GM23338 (cell line): ENCODE measurements at regions not wholly inside any gene's neighbourhood (a gene's known extent, or its start where the extent isn't known, plus 50 kb on each side); places are given as distances from the start of the nearest gene placed in this dataset.

Source experiments
- CTCF ChIP-seq, 2 experiments: fragments of 200-600 bp in 1 of 2; sonication (generic) in 1 of 2; conservative IDR thresholded peaks; 2 replicates each; pipeline versions ENCODE4 v1.5.1 to v1.6.1; 2016 to 2017; ENCODE audit warnings: antibody characterized with exemption in 2 of 2, low read depth in 2 of 2, mild to moderate bottlenecking in 2 of 2, moderate library complexity in 1 of 2
- EZH2 ChIP-seq: fragments of 200-600 bp; sonication (generic); IDR thresholded peaks from one replicate; pipeline ENCODE4 v1.8.0; 2017; ENCODE audit warnings: antibody characterized with exemption, mild to moderate bottlenecking, low read depth; ENCODE audit not compliant: unreplicated experiment
- POLR2AphosphoS5 ChIP-seq: IDR thresholded peaks from 2 replicates; pipeline ENCODE4 v1.6.1; 2016; ENCODE audit warnings: antibody characterized with exemption, low read depth

GRCh38 chrX:39810901-39811300 is 286.9 kb downstream of the BCOR start:
- TF ChIP-seq EZH2 (no peak), POLR2AphosphoS5 (no peak), CTCF (conservative IDR thresholded peaks at IDR 0.05; ENCODE audit: low read depth in 2 of 2) (no peak)
